ENCODE measurements at regions not wholly inside any gene's neighbourhood (a gene's known extent, or its start where the extent isn't known, plus 50 kb on each side); places are given as distances from the start of the nearest gene placed in this dataset.
A peak's percentile ranks its signal among the peaks of the same experiment; 100 is the strongest.

GRCh38 chr6:114436691-114437090 lies 93.9 kb upstream of the HS3ST5 start:
- Histone ChIP-seq H3K9me3 (ENCODE audit: low read depth, low read length, poor library complexity, severe bottlenecking) (no peaks in the 10 kb centered on the region), H3K27ac (ENCODE audit: low read depth, low read length, poor library complexity, severe bottlenecking) (no peak overlapping the region), H3K27me3 (replicated peaks; ENCODE audit: insufficient read depth, low read depth, low read length, poor library complexity) (no peaks in the 10 kb centered on the region), H3K4me1 (ENCODE audit: insufficient read depth, low read length, poor library complexity, severe bottlenecking) (no peaks in the 10 kb centered on the region), H3K4me3 (ENCODE audit: low read depth, low read length, poor library complexity, severe bottlenecking) (no peak overlapping the region), H3K36me3 (ENCODE audit: insufficient read depth, low read length, poor library complexity, severe bottlenecking) (no peaks in the 10 kb centered on the region)
- TF ChIP-seq EZH2 (IDR thresholded peaks at IDR 0.05; ENCODE audit: borderline replicate concordance, low read depth, low read length, poor library complexity, severe bottlenecking): no peak
- no peak for TF ChIP-seq CTCF (conservative IDR thresholded peaks at IDR 0.05; ENCODE audit: low read depth, low read length)
- intact Hi-C loops (cut with micrococcal nuclease; ENCODE audit: unreplicated experiment): no loop called here
- POLR2A ChIA-PET (ENCODE audit: low non-redundant PET): no interaction called here
- CTCF ChIA-PET: no interaction called here
- BruUV-seq (replicated peaks): no TSS peak
- no peak for DNase-seq (ENCODE audit: low spot score)

- ChIA-PET POLR2A (ENCODE audit: low non-redundant PET) (no interaction called here), CTCF (no interaction called here)
- no TSS peak for BruUV-seq (replicated peaks)
- Histone ChIP-seq H3K4me1 (ENCODE audit: insufficient read depth, low read length, poor library complexity, severe bottlenecking) (no peaks in the 10 kb centered on the region), H3K4me3 (ENCODE audit: low read depth, low read length, poor library complexity, severe bottlenecking) (no peak overlapping the region), H3K36me3 (ENCODE audit: insufficient read depth, low read length, poor library complexity, severe bottlenecking) (no peaks in the 10 kb centered on the region), H3K27me3 (replicated peaks; ENCODE audit: insufficient read depth, low read depth, low read length, poor library complexity) (no peaks in the 10 kb centered on the region), H3K27ac (ENCODE audit: low read depth, low read length, poor library complexity, severe bottlenecking) (no peak overlapping the region), H3K9me3 (ENCODE audit: low read depth, low read length, poor library complexity, severe bottlenecking) (no peaks in the 10 kb centered on the region)
- intact Hi-C loops (cut with micrococcal nuclease; ENCODE audit: unreplicated experiment): no loop called here
- DNase-seq (ENCODE audit: low spot score): no peak
- no peak for TF ChIP-seq EZH2 (IDR thresholded peaks at IDR 0.05; ENCODE audit: borderline replicate concordance, low read depth, low read length, poor library complexity, severe bottlenecking)
- TF ChIP-seq CTCF (conservative IDR thresholded peaks at IDR 0.05; ENCODE audit: low read depth, low read length): no peak
Measured at GRCh38 chr6:114435985-114436384, 93.2 kb upstream of the HS3ST5 start.

GRCh38 chr6:114432400-114432799 lies 89.6 kb upstream of the HS3ST5 start:
- no TSS peak for BruUV-seq (replicated peaks)
- intact Hi-C loops (cut with micrococcal nuclease; ENCODE audit: unreplicated experiment): no loop called here
- H3K27me3 ChIP-seq (replicated peaks; ENCODE audit: insufficient read depth, low read depth, low read length, poor library complexity): no peaks in the 10 kb centered on the region
- H3K4me3 ChIP-seq (ENCODE audit: low read depth, low read length, poor library complexity, severe bottlenecking): no peak overlapping the region
- no peaks in the 10 kb centered on the region for H3K36me3 ChIP-seq (ENCODE audit: insufficient read depth, low read length, poor library complexity, severe bottlenecking)
- ChIA-PET POLR2A (ENCODE audit: low non-redundant PET) (interaction anchor here (0.6 kb wide), 1 partner anchor 628 kb away, joined by 3 read pairs; no protein-coding TSS in a partner anchor), CTCF (no interaction called here)
- H3K9me3 ChIP-seq (ENCODE audit: low read depth, low read length, poor library complexity, severe bottlenecking): no peaks in the 10 kb centered on the region
- peak; percentile 15 for DNase-seq (ENCODE audit: low spot score)
- H3K4me1 ChIP-seq (ENCODE audit: insufficient read depth, low read length, poor library complexity, severe bottlenecking): no peaks in the 10 kb centered on the region
- no peak overlapping the region for H3K27ac ChIP-seq (ENCODE audit: low read depth, low read length, poor library complexity, severe bottlenecking)
- TF ChIP-seq EZH2 (IDR thresholded peaks at IDR 0.05; ENCODE audit: borderline replicate concordance, low read depth, low read length, poor library complexity, severe bottlenecking): no peak
- TF ChIP-seq CTCF (conservative IDR thresholded peaks at IDR 0.05; ENCODE audit: low read depth, low read length): no peak

Data from A673 (cell line).